Activated T-cell treated with anti-CD3 and anti-CD28 coated beads for 4 hours (primary cell): ENCODE measurements at regions not wholly inside any gene's neighbourhood (a gene's known extent, or its start where the extent isn't known, plus 50 kb on each side); places are given as distances from the start of the nearest gene placed in this dataset.

Experiments
- DNase-seq: peaks from one replicate; pipeline ENCODE4 v3.0.0-alpha.2; 2020

GRCh38 chr6:16078064-16078463, 50.8 kb upstream of the MYLIP start:
- DNase-seq: no peak

GRCh38 chr6:16069671-16070070, 59.2 kb upstream of the MYLIP start:
- DNase-seq: no peak

DNA sequence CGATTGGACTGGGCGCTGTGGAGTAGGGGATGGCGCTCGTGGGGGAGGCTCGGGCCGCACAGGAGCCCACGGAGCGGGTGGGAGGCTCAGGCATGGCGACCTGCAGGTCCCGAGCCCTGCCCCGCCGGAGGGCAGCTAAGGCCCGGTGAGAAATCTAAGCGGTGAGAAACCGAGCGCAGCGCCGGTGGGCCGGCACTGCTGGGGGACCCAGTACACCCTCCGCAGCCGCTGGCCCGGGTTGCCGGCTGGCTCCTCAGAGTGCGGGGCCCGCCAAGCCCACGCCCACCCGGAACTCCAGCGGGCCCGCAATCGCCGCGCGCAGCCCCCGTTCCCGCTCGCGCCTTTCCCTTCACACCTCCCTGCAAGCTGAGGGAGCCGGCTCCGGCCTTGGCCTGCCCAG, 59.7 kb upstream of the MYLIP start:
- no peak for DNase-seq

DNA sequence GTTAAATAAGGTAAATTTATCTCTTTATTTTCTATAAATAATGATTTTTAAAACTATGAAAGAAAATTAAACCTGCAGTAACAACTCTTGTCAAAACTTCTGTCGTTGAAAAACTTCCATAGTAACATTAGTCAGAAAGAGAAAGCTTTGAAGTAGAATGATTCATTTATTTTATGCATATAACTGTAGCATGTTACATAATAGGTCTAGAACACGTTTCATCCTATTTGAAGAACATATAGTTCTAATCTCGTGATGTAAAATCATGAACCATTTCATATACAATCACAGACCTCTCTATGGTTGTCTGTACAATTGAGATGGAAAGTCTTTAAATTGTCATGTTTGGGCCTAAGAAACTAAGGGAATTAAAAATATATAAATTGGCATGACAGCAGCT, 61.3 kb upstream of the MYLIP start:
- no peak for DNase-seq

DNA sequence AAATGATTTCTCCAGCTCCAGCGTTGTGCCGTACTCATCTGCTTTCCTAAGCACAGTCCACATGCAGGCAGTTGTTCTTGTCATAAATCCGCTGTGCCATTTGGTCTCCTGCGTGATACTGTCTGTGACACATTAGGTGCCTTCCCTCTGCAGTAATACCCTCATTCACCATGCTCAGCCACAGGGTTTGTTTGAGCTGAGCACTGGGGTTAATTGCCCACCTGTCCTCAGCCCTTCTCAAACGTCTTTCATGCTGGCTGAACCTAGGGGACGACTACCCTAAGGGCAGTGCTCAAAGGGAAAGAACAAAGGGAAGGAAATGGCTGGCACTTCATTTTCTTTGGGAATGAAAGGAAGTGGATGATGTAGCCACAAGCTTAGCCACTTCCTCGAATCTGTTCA, 64.2 kb upstream of the MYLIP start:
- no peak for DNase-seq

DNA sequence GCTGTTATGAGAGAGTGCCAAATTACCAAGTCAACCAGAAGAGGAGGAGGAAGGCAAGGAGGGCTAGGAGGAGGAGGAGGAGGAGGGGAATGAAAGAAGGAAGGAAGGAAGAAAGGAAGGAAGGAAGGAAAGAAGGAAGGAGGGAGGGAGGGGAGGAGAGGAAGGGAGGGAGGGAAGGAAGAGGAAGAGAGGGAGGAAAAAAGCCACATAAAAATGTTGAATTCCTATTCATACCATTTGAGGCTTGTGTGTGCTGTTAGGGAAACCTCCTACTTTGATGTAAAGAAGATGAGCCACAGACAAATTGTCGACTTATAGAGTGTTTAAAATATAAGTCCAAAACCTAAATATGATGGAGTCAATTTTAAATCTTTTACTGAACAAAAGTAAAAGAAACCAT, 65.3 kb upstream of the MYLIP start:
- no peak for DNase-seq

DNA sequence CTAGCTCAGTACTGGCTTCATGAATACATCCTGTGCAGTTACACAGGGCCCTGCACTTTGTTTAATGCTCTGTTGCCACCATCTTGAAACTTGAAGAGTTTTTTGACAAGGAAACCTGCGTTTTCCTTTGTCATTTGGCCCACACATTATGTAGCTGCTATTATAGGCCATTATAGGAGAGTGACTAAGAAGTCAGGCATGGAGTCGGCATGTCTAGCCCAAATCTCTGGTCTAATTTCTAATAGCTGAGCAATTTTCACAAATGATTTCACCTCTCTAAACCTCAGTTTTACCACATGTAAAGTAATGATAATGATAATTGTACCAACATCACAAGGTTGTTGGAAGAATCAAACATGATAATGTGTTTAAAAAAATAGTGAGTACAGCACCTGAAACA, 67.1 kb upstream of the MYLIP start:
- no peak for DNase-seq

GRCh38 chr6:16060039-16060438, 68.8 kb upstream of the MYLIP start:
- DNase-seq: no peak

GRCh38 chr6:16059496-16059895, 69.4 kb upstream of the MYLIP start:
- DNase-seq: no peak

DNA sequence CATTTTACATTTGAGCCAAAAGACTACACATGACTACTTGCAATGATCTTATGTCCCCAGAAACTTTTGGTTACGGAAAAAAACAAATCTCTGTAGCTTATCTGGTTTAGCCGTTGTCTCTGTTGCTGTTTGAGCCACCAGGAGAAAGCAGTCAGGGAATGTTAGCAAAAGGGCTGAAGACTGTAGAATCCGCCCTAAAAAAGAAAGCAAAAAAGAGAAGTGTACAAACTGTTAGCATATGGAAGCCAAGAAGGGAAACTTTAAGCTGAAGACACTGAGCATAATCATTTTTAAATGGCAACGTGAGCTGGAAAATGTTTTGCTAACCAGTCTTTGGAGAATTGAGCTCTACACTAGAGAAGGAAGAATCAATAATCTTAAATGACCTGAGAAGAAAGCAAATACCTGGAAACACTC, 69.9 kb upstream of the MYLIP start:
- no peak for DNase-seq

DNA sequence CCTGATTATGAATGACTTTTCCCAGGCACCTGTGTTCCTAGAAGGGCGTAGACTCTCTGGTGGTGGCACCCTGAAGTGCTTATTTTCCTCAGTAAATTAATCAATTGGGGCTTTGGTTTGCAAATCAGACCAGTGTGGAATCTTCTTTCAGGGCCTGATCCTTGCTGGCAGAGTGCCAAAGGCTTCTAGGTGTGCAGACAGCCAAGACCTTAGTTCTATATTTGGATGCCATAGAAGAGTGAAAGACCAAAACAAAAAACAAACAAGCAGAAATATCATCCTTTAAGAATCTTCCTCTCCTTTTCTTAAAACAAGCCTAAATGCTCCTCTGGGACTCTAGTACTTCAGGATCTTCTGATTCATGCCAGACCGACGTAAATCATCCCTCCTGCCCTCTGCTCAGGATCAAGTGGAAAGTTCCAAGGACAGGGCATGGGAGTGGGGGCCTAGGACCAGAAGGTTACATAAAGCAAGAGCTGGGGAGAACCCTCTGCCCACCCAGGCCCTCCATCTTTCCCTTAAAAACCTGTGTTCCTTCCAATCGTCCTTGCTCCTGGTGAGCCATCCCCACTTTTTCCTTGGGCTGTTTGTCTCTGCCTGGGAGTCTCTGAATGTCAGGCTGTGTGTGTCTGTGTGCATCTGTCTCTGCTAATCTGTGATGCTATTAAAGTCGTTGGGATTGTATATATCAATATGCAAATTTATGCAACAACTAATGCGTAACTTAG, 70.5 kb upstream of the MYLIP start:
- DNase-seq: no peak

GRCh38 chr6:16057446-16057845, 71.4 kb upstream of the MYLIP start:
- DNase-seq: no peak

GRCh38 chr6:16056263-16056870, 72.5 kb upstream of the MYLIP start:
- no peak for DNase-seq

DNA sequence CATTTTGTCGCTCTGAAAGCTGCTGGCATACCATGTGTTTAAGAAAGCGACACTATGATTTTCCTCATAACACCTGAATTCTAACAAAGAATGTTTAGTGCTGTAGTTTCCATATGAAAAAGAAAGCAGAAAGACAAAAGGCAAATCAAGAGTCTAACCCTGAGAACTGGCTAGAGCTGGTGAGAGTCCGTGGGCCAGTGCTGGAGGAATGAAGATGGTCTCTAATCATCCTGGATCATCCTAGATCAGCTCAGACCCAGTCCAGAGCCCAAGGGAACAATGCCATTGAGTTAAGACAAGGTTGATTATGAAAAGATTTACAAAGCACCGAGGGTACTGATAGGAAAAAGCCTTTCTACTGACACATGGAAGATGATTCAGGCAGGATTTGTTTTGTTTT, 73.0 kb upstream of the MYLIP start:
- no peak for DNase-seq

- no peak for DNase-seq
These were observed 79.7 kb upstream of the MYLIP start for GRCh38 chr6:16049168-16049567.

DNA sequence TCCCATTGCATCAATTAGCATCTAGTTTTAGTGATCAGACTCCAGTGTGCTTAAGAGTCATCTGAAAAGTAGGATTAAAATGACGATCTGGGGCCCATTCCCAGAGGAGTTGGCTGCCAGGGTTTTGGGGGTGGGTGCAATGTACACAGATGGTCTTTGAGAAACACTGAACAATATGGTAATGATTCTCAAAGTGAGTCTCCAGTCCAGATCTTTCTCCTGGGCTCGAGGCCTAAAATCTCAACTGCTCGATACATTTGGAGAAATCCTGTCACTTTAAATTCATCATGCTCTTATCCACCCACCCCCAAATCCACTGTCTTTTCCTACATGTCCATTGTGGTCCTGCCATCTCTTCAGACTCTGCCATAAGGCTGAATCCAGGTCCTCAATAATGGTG, 80.7 kb upstream of the MYLIP start:
- no peak for DNase-seq

GRCh38 chr6:16047435-16047990, 81.4 kb upstream of the MYLIP start:
- no peak for DNase-seq

DNA sequence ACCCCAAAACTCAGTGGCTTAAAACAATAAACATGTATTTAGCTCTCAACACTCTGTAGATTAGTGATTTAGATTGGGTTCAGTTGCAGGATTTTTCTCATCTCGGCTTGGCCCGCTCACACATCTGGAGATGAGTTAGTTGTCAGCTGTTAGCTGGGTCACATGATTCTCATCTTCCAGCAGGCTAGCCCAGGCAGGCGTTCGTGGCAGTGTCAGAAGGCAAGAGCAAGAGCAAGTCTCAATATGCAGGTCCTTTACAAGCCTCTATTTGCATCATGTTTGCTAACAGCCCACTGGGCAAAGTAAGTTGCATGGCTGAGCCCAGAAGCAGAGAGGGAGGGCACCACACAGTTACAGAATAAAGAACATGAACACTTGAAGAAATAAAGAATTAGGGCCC, 83.6 kb upstream of the MYLIP start:
- DNase-seq: no peak

DNA sequence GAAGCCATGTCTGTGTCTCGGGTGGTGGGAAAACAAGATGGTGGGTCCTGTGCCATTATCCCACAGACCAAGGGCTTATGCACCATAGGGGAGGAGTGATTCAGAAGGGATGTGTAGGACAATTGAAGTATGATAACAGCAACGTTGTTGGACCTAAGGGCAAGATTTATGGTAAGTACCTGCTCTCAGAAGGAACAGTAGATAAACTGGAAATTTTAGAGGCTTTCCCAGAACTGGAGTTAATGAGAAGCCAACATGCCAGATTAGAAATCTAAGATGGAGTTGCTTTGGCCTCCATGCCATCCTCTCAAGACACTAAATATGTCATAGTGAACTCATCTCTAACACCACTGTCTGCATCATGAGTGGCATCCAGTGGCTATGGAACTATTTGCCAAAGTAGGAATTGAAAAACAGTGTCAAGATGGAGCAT, 84.7 kb upstream of the MYLIP start:
- DNase-seq: no peak

- no peak for DNase-seq
These were observed 85.4 kb upstream of the MYLIP start for GRCh38 chr6:16043171-16044135.

DNA sequence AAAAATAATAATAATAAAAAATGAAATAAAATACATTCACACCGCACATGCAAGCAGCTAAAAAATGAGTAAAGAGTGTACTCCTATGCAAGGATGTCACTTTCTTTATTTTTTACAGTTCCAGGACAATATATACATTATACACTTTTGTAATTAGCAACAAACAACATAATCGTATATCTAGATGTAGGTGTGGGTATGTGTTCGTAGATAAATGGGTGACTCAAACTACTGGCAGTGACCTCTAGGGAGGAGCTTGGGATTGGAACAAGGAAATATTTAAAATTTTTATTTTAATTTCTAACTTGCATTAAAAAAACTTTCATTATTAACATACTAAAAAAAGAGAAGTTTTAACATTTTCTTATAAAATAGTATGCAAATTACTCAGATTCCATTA, 86.1 kb upstream of the MYLIP start:
- no peak for DNase-seq

DNA sequence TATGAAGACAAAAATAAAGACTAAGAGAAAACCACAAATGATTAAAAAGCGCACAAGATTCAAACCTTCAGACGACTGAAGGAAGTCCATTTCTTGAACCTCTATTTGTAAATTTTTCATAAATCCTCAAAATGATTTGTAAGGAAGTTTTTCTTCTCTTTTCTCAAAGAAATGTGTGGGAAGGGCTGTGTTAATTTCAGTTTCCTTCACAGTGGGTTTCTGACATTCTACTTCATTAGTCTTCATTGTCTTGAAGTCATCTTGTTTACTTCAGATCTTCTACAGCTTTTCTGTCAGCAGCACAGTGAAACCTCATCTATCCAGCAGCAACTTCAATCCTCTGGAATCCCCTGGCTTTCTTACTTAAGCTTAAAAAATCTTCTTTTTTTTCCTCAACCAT, 87.6 kb upstream of the MYLIP start:
- DNase-seq: no peak

- no peak for DNase-seq
These were observed 88.3 kb upstream of the MYLIP start for GRCh38 chr6:16040628-16040974.
